MG63 (cell line): ENCODE measurements at regions not wholly inside any gene's neighbourhood (a gene's known extent, or its start where the extent isn't known, plus 50 kb on each side); places are given as distances from the start of the nearest gene placed in this dataset.

Experiments
- DNase-seq: peaks from one replicate; pipeline ENCODE4 v3.0.0-alpha.2; 2020
- H3K27me3 ChIP-seq: fragments of 250-450 bp; sonication (Bioruptor Pico); 2 replicates; pipeline ENCODE4 v1.5.1; 2020; ENCODE audit warnings: mild to moderate bottlenecking, moderate library complexity
- H3K36me3 ChIP-seq: fragments of 250-450 bp; sonication (Bioruptor Pico); 2 replicates; pipeline ENCODE4 v1.5.1; 2020; ENCODE audit warnings: mild to moderate bottlenecking, moderate library complexity
- H3K4me3 ChIP-seq: fragments of 250-450 bp; sonication (Bioruptor Pico); 2 replicates; pipeline ENCODE4 v1.5.1; 2020; ENCODE audit warnings: mild to moderate bottlenecking, moderate library complexity
- H3K9me3 ChIP-seq: fragments of 250-450 bp; sonication (Bioruptor Pico); 2 replicates; pipeline ENCODE4 v1.5.1; 2020; ENCODE audit warnings: mild to moderate bottlenecking, moderate library complexity

GRCh38 chr15:55056500-55056899 is 140.2 kb downstream of the RSL24D1 start:
- Histone ChIP-seq H3K4me3 (no peak overlapping the region), H3K27me3 (peaks cover 5% of the 10 kb centered on the region), H3K9me3 (no peaks in the 10 kb centered on the region), H3K36me3 (no peaks in the 10 kb centered on the region)
- no peak for DNase-seq

- Histone ChIP-seq H3K36me3 (no peaks in the 10 kb centered on the region), H3K4me3 (no peak overlapping the region), H3K27me3 (no peaks in the 10 kb centered on the region), H3K9me3 (no peaks in the 10 kb centered on the region)
- no peak for DNase-seq
Measured at GRCh38 chr15:55044162-55044561, 152.6 kb downstream of the RSL24D1 start.

GRCh38 chr15:55037071-55037470 is 159.7 kb downstream of the RSL24D1 start:
- Histone ChIP-seq H3K36me3 (no peaks in the 10 kb centered on the region), H3K27me3 (no peaks in the 10 kb centered on the region), H3K9me3 (no peaks in the 10 kb centered on the region), H3K4me3 (no peak overlapping the region)
- DNase-seq, result no peak

- Histone ChIP-seq H3K9me3 (no peaks in the 10 kb centered on the region), H3K27me3 (no peaks in the 10 kb centered on the region), H3K36me3 (no peaks in the 10 kb centered on the region), H3K4me3 (no peak overlapping the region)
- no peak for DNase-seq
Measured at GRCh38 chr15:55035749-55036148, 161.0 kb downstream of the RSL24D1 start.

GRCh38 chr15:55033574-55033973 is 163.2 kb downstream of the RSL24D1 start:
- no peak for DNase-seq
- no peaks in the 10 kb centered on the region for H3K9me3 ChIP-seq
- no peaks in the 10 kb centered on the region for H3K27me3 ChIP-seq
- no peaks in the 10 kb centered on the region for H3K36me3 ChIP-seq
- no peak overlapping the region for H3K4me3 ChIP-seq

- Histone ChIP-seq H3K9me3 (no peaks in the 10 kb centered on the region), H3K36me3 (no peaks in the 10 kb centered on the region), H3K4me3 (no peak overlapping the region), H3K27me3 (no peaks in the 10 kb centered on the region; the same call in 1 of the 2 replicates)
- DNase-seq, result no peak
Measured at GRCh38 chr15:55031727-55032126, 165.0 kb downstream of the RSL24D1 start.

GRCh38 chr15:55026381-55026780 is 170.4 kb downstream of the RSL24D1 start:
- Histone ChIP-seq H3K4me3 (no peak overlapping the region), H3K27me3 (peaks cover 3% of the 10 kb centered on the region; the same call in 1 of the 2 replicates), H3K9me3 (no peaks in the 10 kb centered on the region), H3K36me3 (no peaks in the 10 kb centered on the region)
- DNase-seq, result no peak

GRCh38 chr15:55017635-55018034 is 179.1 kb downstream of the RSL24D1 start:
- no peak overlapping the region for H3K4me3 ChIP-seq
- peaks cover 5% of the 10 kb centered on the region; the same call in 1 of the 2 replicates for H3K27me3 ChIP-seq
- no peak for DNase-seq
- H3K9me3 ChIP-seq, result no peaks in the 10 kb centered on the region
- no peaks in the 10 kb centered on the region for H3K36me3 ChIP-seq

GRCh38 chr15:55016225-55016624 is 180.5 kb downstream of the RSL24D1 start:
- no peaks in the 10 kb centered on the region for H3K36me3 ChIP-seq
- H3K9me3 ChIP-seq, result no peaks in the 10 kb centered on the region
- DNase-seq, result no peak
- H3K4me3 ChIP-seq, result no peak overlapping the region
- peaks cover 5% of the 10 kb centered on the region; the same call in 1 of the 2 replicates for H3K27me3 ChIP-seq

GRCh38 chr15:55015093-55015445 is 181.7 kb downstream of the RSL24D1 start:
- H3K27me3 ChIP-seq, result peaks cover 5% of the 10 kb centered on the region; the same call in 1 of the 2 replicates
- no peak overlapping the region for H3K4me3 ChIP-seq
- no peaks in the 10 kb centered on the region for H3K9me3 ChIP-seq
- no peaks in the 10 kb centered on the region for H3K36me3 ChIP-seq
- DNase-seq, result no peak

GRCh38 chr15:55014391-55015092 is 182.2 kb downstream of the RSL24D1 start:
- H3K27me3 ChIP-seq, result peaks cover 5% of the 10 kb centered on the region; the same call in 1 of the 2 replicates
- no peaks in the 10 kb centered on the region for H3K9me3 ChIP-seq
- DNase-seq, result no peak
- no peak overlapping the region for H3K4me3 ChIP-seq
- no peaks in the 10 kb centered on the region for H3K36me3 ChIP-seq

GRCh38 chr15:55008421-55008820 is 188.3 kb downstream of the RSL24D1 start:
- Histone ChIP-seq H3K9me3 (no peaks in the 10 kb centered on the region), H3K27me3 (no peaks in the 10 kb centered on the region), H3K4me3 (no peak overlapping the region), H3K36me3 (no peaks in the 10 kb centered on the region)
- DNase-seq, result no peak

- Histone ChIP-seq H3K4me3 (no peak overlapping the region), H3K9me3 (no peaks in the 10 kb centered on the region), H3K27me3 (no peaks in the 10 kb centered on the region), H3K36me3 (no peaks in the 10 kb centered on the region)
- DNase-seq, result no peak
Measured at GRCh38 chr15:55007561-55007960, 189.2 kb downstream of the RSL24D1 start.

GRCh38 chr15:55005679-55006078 is 191.1 kb downstream of the RSL24D1 start:
- no peak for DNase-seq
- no peaks in the 10 kb centered on the region for H3K27me3 ChIP-seq
- H3K4me3 ChIP-seq, result no peak overlapping the region
- no peaks in the 10 kb centered on the region for H3K9me3 ChIP-seq
- no peaks in the 10 kb centered on the region for H3K36me3 ChIP-seq

GRCh38 chr15:55003965-55004873 is 192.5 kb downstream of the RSL24D1 start:
- no peaks in the 10 kb centered on the region for H3K36me3 ChIP-seq
- no peaks in the 10 kb centered on the region for H3K27me3 ChIP-seq
- DNase-seq, result no peak
- no peaks in the 10 kb centered on the region for H3K9me3 ChIP-seq
- no peak overlapping the region for H3K4me3 ChIP-seq

- H3K4me3 ChIP-seq, result no peak overlapping the region
- no peaks in the 10 kb centered on the region for H3K27me3 ChIP-seq
- no peak for DNase-seq
- no peaks in the 10 kb centered on the region for H3K36me3 ChIP-seq
- H3K9me3 ChIP-seq, result no peaks in the 10 kb centered on the region
Measured at GRCh38 chr15:54998661-54999060, 198.1 kb downstream of the RSL24D1 start.

GRCh38 chr15:54990793-54991192 is 205.9 kb downstream of the RSL24D1 start:
- H3K9me3 ChIP-seq, result no peaks in the 10 kb centered on the region
- H3K36me3 ChIP-seq, result no peaks in the 10 kb centered on the region
- H3K27me3 ChIP-seq, result no peaks in the 10 kb centered on the region
- DNase-seq, result no peak
- H3K4me3 ChIP-seq, result no peak overlapping the region

GRCh38 chr15:54987881-54988280 is 208.9 kb downstream of the RSL24D1 start:
- Histone ChIP-seq H3K9me3 (no peaks in the 10 kb centered on the region), H3K36me3 (no peaks in the 10 kb centered on the region), H3K4me3 (no peak overlapping the region), H3K27me3 (no peaks in the 10 kb centered on the region)
- no peak for DNase-seq
